ENCODE measurements at regions not wholly inside any gene's neighbourhood (a gene's known extent, or its start where the extent isn't known, plus 50 kb on each side); places are given as distances from the start of the nearest gene placed in this dataset.
"Not testable (repeated sequence)": the region's sequence is repeated elsewhere in the genome, so short reads cannot be mapped to it uniquely, and the experiment has no call there.

- not testable (repeated sequence) for DNase-seq (ENCODE audit: low spot score in 2 of 2); FAIRE-seq
Measured at GRCh38 chr6:142016666-142017065, 116.1 kb upstream of the GJE1 start.

GRCh38 chr6:142015463-142015862 is 117.3 kb upstream of the GJE1 start:
- not testable (repeated sequence) for FAIRE-seq; DNase-seq (ENCODE audit: low spot score in 2 of 2)

- DNase-seq (ENCODE audit: low spot score in 2 of 2): no peak
- FAIRE-seq: no peak
Measured at GRCh38 chr6:142015011-142015410, 117.7 kb upstream of the GJE1 start.

GRCh38 chr6:142014515-142014914 is 118.2 kb upstream of the GJE1 start:
- DNase-seq (ENCODE audit: low spot score in 2 of 2) (no peak), FAIRE-seq (no peak)

- no peak for DNase-seq (ENCODE audit: low spot score in 2 of 2)
- FAIRE-seq: no peak
Measured at GRCh38 chr6:142013875-142014495, 118.7 kb upstream of the GJE1 start.

GRCh38 chr6:142013287-142013686 is 119.4 kb upstream of the GJE1 start:
- FAIRE-seq: no peak
- DNase-seq (ENCODE audit: low spot score in 2 of 2): no peak

- FAIRE-seq (no peak), DNase-seq (ENCODE audit: low spot score in 2 of 2) (no peak)
Measured at GRCh38 chr6:142011775-142012174, 121.0 kb upstream of the GJE1 start.

GRCh38 chr6:142011156-142011555 is 121.6 kb upstream of the GJE1 start:
- FAIRE-seq (no peak), DNase-seq (ENCODE audit: low spot score in 2 of 2) (no peak)

GRCh38 chr6:142009647-142010046 is 123.1 kb upstream of the GJE1 start:
- FAIRE-seq: no peak

GRCh38 chr6:142008781-142009180 is 123.9 kb upstream of the GJE1 start:
- DNase-seq (ENCODE audit: low spot score in 2 of 2) (no peak), FAIRE-seq (no peak)

More at GRCh38 chr6:142009647-142010046, 123.1 kb upstream of the GJE1 start:
- no peak for DNase-seq (ENCODE audit: low spot score in 2 of 2)

GRCh38 chr6:142008016-142008735 is 124.5 kb upstream of the GJE1 start:
- no peak for FAIRE-seq
- no peak for DNase-seq (ENCODE audit: low spot score in 2 of 2)

GRCh38 chr6:142005021-142005420 is 127.7 kb upstream of the GJE1 start:
- DNase-seq (ENCODE audit: low spot score in 2 of 2) (no peak), FAIRE-seq (no peak)

- no peak for FAIRE-seq
- DNase-seq (ENCODE audit: low spot score in 2 of 2): no peak
Measured at GRCh38 chr6:142002825-142003405, 129.8 kb upstream of the GJE1 start.

- FAIRE-seq (no peak), DNase-seq (ENCODE audit: low spot score in 2 of 2) (no peak)
Measured at GRCh38 chr6:141996823-141997222, 135.9 kb upstream of the GJE1 start.

GRCh38 chr6:141992109-141992508 is 140.6 kb upstream of the GJE1 start:
- DNase-seq (ENCODE audit: low spot score in 2 of 2) (no peak), FAIRE-seq (no peak)

GRCh38 chr6:141990840-141991239 is 141.9 kb upstream of the GJE1 start:
- FAIRE-seq (no peak), DNase-seq (ENCODE audit: low spot score in 2 of 2) (no peak)

GRCh38 chr6:141989706-141989959 is 143.1 kb upstream of the GJE1 start:
- FAIRE-seq: no peak

GRCh38 chr6:141988954-141989705 is 143.6 kb upstream of the GJE1 start:
- FAIRE-seq (no peak), DNase-seq (ENCODE audit: low spot score in 2 of 2) (no peak)

More at GRCh38 chr6:141989706-141989959, 143.1 kb upstream of the GJE1 start:
- DNase-seq (ENCODE audit: low spot score in 2 of 2): no peak

GRCh38 chr6:141988327-141988726 is 144.4 kb upstream of the GJE1 start:
- FAIRE-seq (no peak), DNase-seq (ENCODE audit: low spot score in 2 of 2) (no peak)

GRCh38 chr6:141986457-141986856 is 146.3 kb upstream of the GJE1 start:
- FAIRE-seq (no peak), DNase-seq (ENCODE audit: low spot score in 2 of 2) (no peak)

- DNase-seq (ENCODE audit: low spot score in 2 of 2) (no peak), FAIRE-seq (no peak)
Measured at GRCh38 chr6:141981190-141981589, 151.5 kb upstream of the GJE1 start.

All from frontal cortex (tissue), 3 donors.